Body of pancreas (tissue), 4 donors: ENCODE measurements at regions not wholly inside any gene's neighbourhood (a gene's known extent, or its start where the extent isn't known, plus 50 kb on each side); places are given as distances from the start of the nearest gene placed in this dataset.

Experiments
- ATAC-seq: fragments of 150-250 bp; one replicate; pipeline ENCODE4 v1.9.1; 2016
- DNase-seq, 4 donors: peaks; one replicate each; pipeline ENCODE4 v3.0.0-alpha.2; 2019
- H3K27ac ChIP-seq, 4 donors: fragments of 200-600 bp; sonication (generic); 1 replicate in 3 of 4; 2 replicates in 1 of 4; pipeline versions ENCODE4 v1.5.1 to v1.6.1; 2016 to 2019; ENCODE audit warnings: mild to moderate bottlenecking in 1 of 4, mixed read lengths in 1 of 4, moderate library complexity in 1 of 4
- H3K27me3 ChIP-seq, 2 donors: fragments of 200-600 bp; sonication (generic); one replicate each; pipeline ENCODE4 v1.6.0; 2016; ENCODE audit warnings: mild to moderate bottlenecking in 1 of 2
- H3K36me3 ChIP-seq, 2 donors: fragments of 200-600 bp; sonication (generic); replicated peaks in 1 of 2; 2 replicates each; pipeline ENCODE4 v1.5.1; 2016; ENCODE audit warnings: low read depth in 2 of 2; ENCODE audit not compliant: insufficient read depth in 1 of 2
- H3K4me1 ChIP-seq: fragments of 200-600 bp; sonication (generic); one replicate; pipeline ENCODE4 v1.6.0; 2016
- H3K4me3 ChIP-seq, 2 donors: fragments of 200-600 bp; sonication (generic); 1 replicate in 1 of 2; 2 replicates in 1 of 2; pipeline ENCODE4 v1.5.1; 2016 to 2019
- H3K9me3 ChIP-seq, 3 donors: fragments of 200-600 bp; sonication (generic); 1 replicate in 2 of 3; 2 replicates in 1 of 3; pipeline ENCODE4 v1.5.1; 2016
- POLR2A ChIP-seq, 3 donors: fragments of 450-650 bp; IDR thresholded peaks; one replicate each; pipeline ENCODE4 v1.6.1; 2016; ENCODE audit warnings: antibody characterized with exemption in 3 of 3, mild to moderate bottlenecking in 2 of 3
- WGBS, 2 donors: methylation state at CpG; one replicate each; pipeline ENCODE4 v1.1.5; 2017; 5-methylcytosine and 5-hydroxymethylcytosine counted together
- intact Hi-C: fragments of 100-400 bp; cut with DNase I; formaldehyde crosslinking; loops from one replicate; pipeline ENCODE4 v1.15.1; 2023
- TF ChIP-seq, protein P1 (sequence below), 7 experiments: fragments of 450-650 bp in 4 of 7; fragments of 200-600 bp in 3 of 7; sonication (generic) in 3 of 7; IDR thresholded peaks; one replicate each; pipeline ENCODE4 v1.5.1; 2016 to 2019; ENCODE audit warnings: antibody characterized with exemption in 7 of 7

DNA sequence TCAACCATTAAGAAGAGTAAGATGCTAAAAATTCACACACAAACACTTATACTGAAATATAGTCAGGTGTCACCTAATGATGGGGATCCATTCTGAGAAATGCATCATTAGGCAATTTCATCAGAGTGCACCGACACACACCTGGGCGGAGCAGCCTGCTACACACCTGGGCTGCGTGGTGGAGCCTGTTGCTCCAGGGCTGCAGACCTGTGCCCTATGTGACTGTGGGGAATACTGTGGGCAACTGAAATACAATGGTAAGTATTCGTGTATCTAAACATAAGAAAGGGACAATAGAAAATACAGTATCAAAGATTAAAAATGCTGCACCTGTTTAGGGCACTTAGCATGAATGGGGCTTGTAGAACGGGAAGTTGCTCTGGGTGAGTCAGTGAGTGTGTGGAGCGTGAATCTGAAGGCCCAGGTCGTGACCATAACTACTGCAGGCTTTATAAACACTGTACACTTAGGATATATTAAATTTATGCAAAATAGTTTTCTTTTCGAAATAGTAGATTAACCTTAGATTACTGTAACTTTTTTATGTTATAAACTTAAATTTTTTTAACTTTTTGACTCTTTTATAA lies 124.4 kb upstream of the AFDN start:
- H3K27ac ChIP-seq = no peak overlapping the region
- no peaks in the 10 kb centered on the region for H3K9me3 ChIP-seq
- ATAC-seq = no peak
- H3K4me3 ChIP-seq = no peak overlapping the region
- no peak for DNase-seq
- no peaks in the 10 kb centered on the region for H3K27me3 ChIP-seq
- TF ChIP-seq POLR2A (IDR thresholded peaks at IDR 0.05) = no peak
- TF ChIP-seq, protein P1, sequence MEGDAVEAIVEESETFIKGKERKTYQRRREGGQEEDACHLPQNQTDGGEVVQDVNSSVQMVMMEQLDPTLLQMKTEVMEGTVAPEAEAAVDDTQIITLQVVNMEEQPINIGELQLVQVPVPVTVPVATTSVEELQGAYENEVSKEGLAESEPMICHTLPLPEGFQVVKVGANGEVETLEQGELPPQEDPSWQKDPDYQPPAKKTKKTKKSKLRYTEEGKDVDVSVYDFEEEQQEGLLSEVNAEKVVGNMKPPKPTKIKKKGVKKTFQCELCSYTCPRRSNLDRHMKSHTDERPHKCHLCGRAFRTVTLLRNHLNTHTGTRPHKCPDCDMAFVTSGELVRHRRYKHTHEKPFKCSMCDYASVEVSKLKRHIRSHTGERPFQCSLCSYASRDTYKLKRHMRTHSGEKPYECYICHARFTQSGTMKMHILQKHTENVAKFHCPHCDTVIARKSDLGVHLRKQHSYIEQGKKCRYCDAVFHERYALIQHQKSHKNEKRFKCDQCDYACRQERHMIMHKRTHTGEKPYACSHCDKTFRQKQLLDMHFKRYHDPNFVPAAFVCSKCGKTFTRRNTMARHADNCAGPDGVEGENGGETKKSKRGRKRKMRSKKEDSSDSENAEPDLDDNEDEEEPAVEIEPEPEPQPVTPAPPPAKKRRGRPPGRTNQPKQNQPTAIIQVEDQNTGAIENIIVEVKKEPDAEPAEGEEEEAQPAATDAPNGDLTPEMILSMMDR (IDR thresholded peaks at IDR 0.05) = no peak
- no peaks in the 10 kb centered on the region for H3K36me3 ChIP-seq
- H3K4me1 ChIP-seq = no peaks in the 10 kb centered on the region
- intact Hi-C loops = no loop called here
- 86 to 88% methylated on average over 8 of the region's 8 CpGs for WGBS, 2 donors

DNA sequence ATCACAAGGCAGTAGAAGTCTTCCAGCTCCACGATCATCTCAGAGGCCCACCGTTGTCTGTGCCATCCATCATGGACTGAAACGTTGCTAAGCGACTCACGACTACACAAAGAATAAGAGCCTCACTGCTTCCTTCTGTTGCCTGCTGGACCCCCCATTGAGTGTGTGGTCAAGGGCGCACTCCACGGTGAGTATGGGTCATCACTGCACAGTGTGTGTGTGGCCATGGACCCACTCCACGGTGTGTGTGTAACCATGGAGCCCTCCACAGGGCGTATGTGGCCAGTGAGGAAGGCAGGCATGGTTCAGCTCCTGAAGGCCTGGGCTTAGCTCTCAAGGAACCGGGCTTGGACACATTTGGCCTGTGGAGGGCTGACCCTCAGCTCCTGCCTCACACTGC lies 123.4 kb upstream of the AFDN start:
- Histone ChIP-seq H3K4me3 (no peak overlapping the region), H3K4me1 (no peaks in the 10 kb centered on the region), H3K27ac (no peak overlapping the region), H3K27me3 (no peaks in the 10 kb centered on the region), H3K9me3 (no peaks in the 10 kb centered on the region), H3K36me3 (no peaks in the 10 kb centered on the region)
- no peak for TF ChIP-seq POLR2A (IDR thresholded peaks at IDR 0.05)
- TF ChIP-seq, protein P1 (IDR thresholded peaks at IDR 0.05) = no peak
- intact Hi-C loops = no loop called here
- WGBS, 2 donors = 89 to 100% methylated on average over 5 to 10 of the region's 10 CpGs
- DNase-seq (no peak), ATAC-seq (no peak)

DNA sequence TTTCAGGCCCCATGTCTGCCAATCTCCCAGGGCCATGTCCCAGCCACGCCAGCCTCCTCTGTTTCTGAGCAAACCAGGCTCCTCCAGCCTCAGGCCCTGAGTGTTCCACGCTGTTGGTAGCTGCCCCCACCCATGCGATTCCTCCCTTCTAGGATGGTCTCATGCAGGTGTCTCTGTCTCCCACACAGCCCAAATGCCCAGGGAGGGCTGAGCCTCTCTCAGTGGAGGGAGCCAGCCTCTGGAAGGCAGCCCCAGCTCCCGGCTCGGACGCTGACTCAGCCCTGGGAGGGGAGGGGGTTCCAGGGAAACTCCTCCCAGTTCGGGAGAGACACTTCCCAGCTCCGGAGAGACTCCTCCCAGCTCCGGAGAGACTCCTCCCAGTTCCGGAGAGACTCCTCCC lies 122.9 kb upstream of the AFDN start:
- no peak overlapping the region for H3K4me3 ChIP-seq
- intact Hi-C loops = no loop called here
- H3K9me3 ChIP-seq = no peaks in the 10 kb centered on the region
- no peaks in the 10 kb centered on the region for H3K36me3 ChIP-seq
- no peak for ATAC-seq
- no peak for DNase-seq
- no peak overlapping the region for H3K27ac ChIP-seq
- H3K27me3 ChIP-seq = no peaks in the 10 kb centered on the region
- WGBS, 2 donors = 89 to 92% methylated on average over 3 to 10 of the region's 10 CpGs
- H3K4me1 ChIP-seq = no peaks in the 10 kb centered on the region
- TF ChIP-seq, protein P1 (IDR thresholded peaks at IDR 0.05) = no peak
- no peak for TF ChIP-seq POLR2A (IDR thresholded peaks at IDR 0.05)

DNA sequence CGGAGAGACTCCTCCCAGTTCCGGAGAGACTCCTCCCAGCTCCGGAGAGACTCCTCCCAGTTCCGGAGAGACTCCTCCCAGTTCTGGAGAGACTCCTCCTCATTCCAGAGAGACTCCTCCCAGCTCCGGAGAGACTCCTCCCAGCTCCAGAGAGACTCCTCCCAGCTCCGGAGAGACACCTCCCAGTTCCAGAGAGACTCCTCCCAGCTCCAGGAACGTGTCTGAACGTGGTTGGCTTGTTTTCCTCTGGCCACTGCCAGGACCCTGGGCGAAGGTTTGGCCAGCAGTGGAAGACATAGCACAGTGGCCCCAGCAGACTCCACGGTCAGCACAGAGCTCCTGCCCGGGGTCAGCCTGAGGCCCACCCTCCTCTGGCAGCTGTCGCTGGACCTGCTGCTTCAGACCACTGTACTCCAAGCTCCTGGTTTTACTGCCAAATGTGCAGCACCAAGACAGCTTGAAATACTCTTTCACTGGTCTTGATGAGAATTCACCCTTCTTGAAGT lies 122.3 kb upstream of the AFDN start:
- WGBS, 2 donors = 82 to 83% methylated on average over 7 to 12 of the region's 12 CpGs
- TF ChIP-seq, protein P1 (IDR thresholded peaks at IDR 0.05) = no peak
- no peak for TF ChIP-seq POLR2A (IDR thresholded peaks at IDR 0.05)
- intact Hi-C loops = no loop called here
- H3K27me3 ChIP-seq = no peaks in the 10 kb centered on the region
- H3K27ac ChIP-seq = no peak overlapping the region
- no peaks in the 10 kb centered on the region for H3K36me3 ChIP-seq
- no peak overlapping the region for H3K4me3 ChIP-seq
- H3K9me3 ChIP-seq = no peaks in the 10 kb centered on the region
- H3K4me1 ChIP-seq = no peaks in the 10 kb centered on the region
- DNase-seq = no peak
- no peak for ATAC-seq

DNA sequence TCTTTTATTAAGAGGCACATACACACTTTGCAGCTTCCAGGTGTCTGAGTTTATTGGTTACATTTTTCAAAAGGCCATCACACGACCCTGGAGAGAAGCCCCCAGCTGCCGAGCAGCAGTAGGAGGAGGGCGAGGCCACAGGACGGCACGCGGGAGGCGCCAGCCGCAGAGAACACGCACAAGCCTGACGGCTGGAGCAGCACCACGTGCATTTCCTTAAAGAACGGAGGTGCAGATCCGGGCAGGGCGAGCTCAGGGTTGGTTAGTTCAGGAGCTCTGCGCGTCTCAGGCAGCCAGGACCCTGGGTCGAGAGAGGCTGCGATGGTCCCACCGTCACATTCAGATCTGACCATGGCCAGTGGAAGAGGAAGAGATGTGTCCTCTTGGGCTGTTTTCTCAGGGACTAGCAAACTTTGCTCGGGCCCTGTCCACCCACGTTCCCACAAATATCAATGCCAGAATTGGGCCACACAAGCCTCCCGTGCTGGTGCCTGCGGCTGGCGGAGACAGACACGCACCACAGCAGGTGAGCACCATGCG lies 121.4 kb upstream of the AFDN start:
- TF ChIP-seq, protein P1 (IDR thresholded peaks at IDR 0.05) = no peak
- TF ChIP-seq POLR2A (IDR thresholded peaks at IDR 0.05) = no peak
- Histone ChIP-seq H3K36me3 (no peaks in the 10 kb centered on the region), H3K9me3 (no peaks in the 10 kb centered on the region), H3K27me3 (no peaks in the 10 kb centered on the region), H3K4me3 (no peak overlapping the region), H3K27ac (no peak overlapping the region), H3K4me1 (no peaks in the 10 kb centered on the region)
- 88% methylated on average over 26 of the region's 26 CpGs for WGBS, 2 donors
- no peak for DNase-seq
- intact Hi-C loops = no loop called here
- ATAC-seq = no peak
